Right atrium auricular region (tissue), 2 donors: ENCODE measurements at regions not wholly inside any gene's neighbourhood (a gene's known extent, or its start where the extent isn't known, plus 50 kb on each side); places are given as distances from the start of the nearest gene placed in this dataset.
A peak's percentile ranks its signal among the peaks of the same experiment; 100 is the strongest.

Experiments
- DNase-seq: peaks from one replicate; pipeline ENCODE4 v3.0.0-alpha.2; 2019; ENCODE audit warnings: low spot score
- H3K27ac ChIP-seq, 2 donors: fragments of 200-600 bp; sonication (generic); 1 replicate in 1 of 2; 2 replicates in 1 of 2; pipeline ENCODE4 v1.5.1; 2016 to 2019
- H3K27me3 ChIP-seq, 2 donors: fragments of 200-600 bp; sonication (generic); one replicate each; pipeline versions ENCODE4 v1.5.1 to v1.6.0; 2017 to 2019
- H3K36me3 ChIP-seq: fragments of 200-600 bp; sonication (generic); one replicate; pipeline ENCODE4 v1.5.1; 2016
- H3K4me1 ChIP-seq, 2 donors: fragments of 200-600 bp; sonication (generic); one replicate each; pipeline versions ENCODE4 v1.5.1 to v1.6.0; 2017 to 2019
- H3K4me3 ChIP-seq, 2 donors: fragments of 200-600 bp; sonication (generic); 1 replicate in 1 of 2; 2 replicates in 1 of 2; pipeline ENCODE4 v1.5.1; 2017 to 2019; ENCODE audit warnings: mild to moderate bottlenecking in 1 of 2, moderate library complexity in 1 of 2
- H3K9me3 ChIP-seq, 2 donors: fragments of 200-600 bp; sonication (generic); one replicate each; pipeline ENCODE4 v1.5.1; 2019
- TF ChIP-seq, protein P1 (sequence below), 2 donors: fragments of 200-600 bp; sonication (generic); IDR thresholded peaks; one replicate each; pipeline ENCODE4 v1.5.1; 2019; ENCODE audit warnings: antibody characterized with exemption in 2 of 2

DNA sequence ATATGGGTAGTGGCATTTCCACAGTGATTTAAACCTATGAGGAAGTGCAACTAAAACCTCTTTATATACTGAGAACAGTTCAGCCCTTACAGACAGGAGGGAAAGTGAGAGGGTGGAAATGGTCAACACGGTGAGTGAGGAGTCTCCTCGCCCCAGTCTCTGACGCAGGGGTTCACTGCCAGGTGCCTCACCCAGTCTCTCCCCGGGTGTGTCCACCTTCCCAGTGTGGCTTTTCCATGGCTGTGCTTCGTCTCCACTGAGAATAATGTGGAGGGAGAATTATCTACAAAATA, 116.6 kb upstream of the TOP3B start:
- no peak for DNase-seq

DNA sequence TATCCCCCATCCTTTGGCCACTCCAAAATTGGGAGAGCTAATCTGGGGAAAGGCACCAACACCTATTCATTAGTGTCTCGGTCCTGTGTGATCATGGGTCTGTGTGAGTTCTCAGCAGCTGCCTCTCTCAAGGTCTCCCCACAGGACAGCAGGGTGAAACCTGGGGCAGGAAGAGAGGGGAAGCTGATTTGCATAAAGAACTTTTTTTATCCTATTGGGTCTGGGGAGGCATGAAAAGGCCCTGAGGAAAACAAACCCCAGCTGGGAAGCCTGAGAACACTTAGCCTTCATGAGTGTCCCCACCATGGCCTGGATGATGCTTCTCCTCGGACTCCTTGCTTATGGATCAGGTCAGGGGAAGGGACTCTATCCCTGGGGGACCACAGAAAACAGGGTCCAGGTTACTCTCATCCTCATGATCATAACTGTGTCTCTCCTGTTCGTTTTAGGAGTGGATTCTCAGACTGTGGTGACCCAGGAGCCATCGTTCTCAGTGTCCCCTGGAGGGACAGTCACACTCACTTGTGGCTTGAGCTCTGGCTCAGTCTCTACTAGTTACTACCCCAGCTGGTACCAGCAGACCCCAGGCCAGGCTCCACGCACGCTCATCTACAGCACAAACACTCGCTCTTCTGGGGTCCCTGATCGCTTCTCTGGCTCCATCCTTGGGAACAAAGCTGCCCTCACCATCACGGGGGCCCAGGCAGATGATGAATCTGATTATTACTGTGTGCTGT, 116.0 kb upstream of the TOP3B start:
- Histone ChIP-seq H3K4me3 (no peak overlapping the region), H3K4me1 (no peaks in the 10 kb centered on the region), H3K27me3 (no peaks in the 10 kb centered on the region), H3K27ac (no peak overlapping the region), H3K9me3 (no peaks in the 10 kb centered on the region), H3K36me3 (no peaks in the 10 kb centered on the region)
- TF ChIP-seq, protein P1, sequence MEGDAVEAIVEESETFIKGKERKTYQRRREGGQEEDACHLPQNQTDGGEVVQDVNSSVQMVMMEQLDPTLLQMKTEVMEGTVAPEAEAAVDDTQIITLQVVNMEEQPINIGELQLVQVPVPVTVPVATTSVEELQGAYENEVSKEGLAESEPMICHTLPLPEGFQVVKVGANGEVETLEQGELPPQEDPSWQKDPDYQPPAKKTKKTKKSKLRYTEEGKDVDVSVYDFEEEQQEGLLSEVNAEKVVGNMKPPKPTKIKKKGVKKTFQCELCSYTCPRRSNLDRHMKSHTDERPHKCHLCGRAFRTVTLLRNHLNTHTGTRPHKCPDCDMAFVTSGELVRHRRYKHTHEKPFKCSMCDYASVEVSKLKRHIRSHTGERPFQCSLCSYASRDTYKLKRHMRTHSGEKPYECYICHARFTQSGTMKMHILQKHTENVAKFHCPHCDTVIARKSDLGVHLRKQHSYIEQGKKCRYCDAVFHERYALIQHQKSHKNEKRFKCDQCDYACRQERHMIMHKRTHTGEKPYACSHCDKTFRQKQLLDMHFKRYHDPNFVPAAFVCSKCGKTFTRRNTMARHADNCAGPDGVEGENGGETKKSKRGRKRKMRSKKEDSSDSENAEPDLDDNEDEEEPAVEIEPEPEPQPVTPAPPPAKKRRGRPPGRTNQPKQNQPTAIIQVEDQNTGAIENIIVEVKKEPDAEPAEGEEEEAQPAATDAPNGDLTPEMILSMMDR (IDR thresholded peaks at IDR 0.05): no peak
- peak; percentile 50 for DNase-seq

More for the DNA sequence above, 116.6 kb upstream of the TOP3B start:
- Histone ChIP-seq H3K4me1 (no peaks in the 10 kb centered on the region), H3K4me3 (no peak overlapping the region), H3K27me3 (no peaks in the 10 kb centered on the region), H3K27ac (no peak overlapping the region), H3K9me3 (no peaks in the 10 kb centered on the region), H3K36me3 (no peaks in the 10 kb centered on the region)
- TF ChIP-seq, protein P1 (IDR thresholded peaks at IDR 0.05): no peak

DNA sequence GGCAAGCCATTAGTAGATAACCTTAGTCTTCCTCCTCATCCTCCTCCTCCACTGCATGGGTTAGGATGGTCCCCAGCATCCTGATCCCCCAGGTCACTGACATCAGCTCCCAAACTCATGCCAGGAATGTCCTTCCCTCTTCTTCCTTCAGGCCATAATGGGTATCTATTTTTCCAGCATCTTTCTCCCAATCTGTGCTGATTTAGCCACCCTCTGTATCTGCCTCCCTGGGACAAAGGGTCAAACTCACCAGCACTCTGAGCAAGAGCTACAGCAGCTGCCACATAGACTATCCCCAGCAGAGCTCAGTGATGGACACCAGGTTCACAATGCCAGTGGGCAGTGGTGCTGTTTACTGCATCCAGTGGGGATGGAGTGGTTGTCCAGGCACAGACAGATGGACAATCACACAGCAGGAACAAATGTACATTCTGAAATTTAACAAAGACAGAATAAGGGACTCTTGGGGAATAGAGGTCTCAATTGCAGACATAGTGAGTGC, 115.2 kb upstream of the TOP3B start:
- Histone ChIP-seq H3K4me1 (no peaks in the 10 kb centered on the region), H3K27ac (no peak overlapping the region), H3K36me3 (no peaks in the 10 kb centered on the region), H3K27me3 (no peaks in the 10 kb centered on the region), H3K4me3 (no peak overlapping the region), H3K9me3 (no peaks in the 10 kb centered on the region)
- DNase-seq: peak; percentile 21
- TF ChIP-seq, protein P1 (IDR thresholded peaks at IDR 0.05): no peak

DNA sequence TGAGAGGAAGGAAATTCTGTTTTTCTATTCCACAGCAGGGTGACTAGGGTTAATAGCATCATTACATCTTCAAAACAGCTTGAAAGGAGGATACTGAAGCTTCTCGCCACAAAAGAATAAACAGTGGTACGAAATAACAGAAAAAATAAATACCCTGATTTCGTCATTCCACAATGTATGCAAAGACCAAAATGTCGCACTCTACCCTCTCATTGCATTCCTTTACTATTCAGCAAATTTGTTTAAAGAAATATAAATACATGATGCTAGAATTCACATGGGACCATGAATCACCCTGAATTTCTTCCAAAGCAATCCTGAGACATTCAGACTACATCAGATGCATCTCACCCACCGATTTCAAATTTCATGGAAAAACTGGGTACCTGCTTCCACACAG, 112.3 kb upstream of the TOP3B start:
- TF ChIP-seq, protein P1 (IDR thresholded peaks at IDR 0.05): no peak
- DNase-seq: no peak
- no peaks in the 10 kb centered on the region for H3K36me3 ChIP-seq
- no peaks in the 10 kb centered on the region for H3K9me3 ChIP-seq
- no peaks in the 10 kb centered on the region for H3K27me3 ChIP-seq
- no peak overlapping the region for H3K4me3 ChIP-seq
- H3K27ac ChIP-seq: no peak overlapping the region
- H3K4me1 ChIP-seq: no peaks in the 10 kb centered on the region

DNA sequence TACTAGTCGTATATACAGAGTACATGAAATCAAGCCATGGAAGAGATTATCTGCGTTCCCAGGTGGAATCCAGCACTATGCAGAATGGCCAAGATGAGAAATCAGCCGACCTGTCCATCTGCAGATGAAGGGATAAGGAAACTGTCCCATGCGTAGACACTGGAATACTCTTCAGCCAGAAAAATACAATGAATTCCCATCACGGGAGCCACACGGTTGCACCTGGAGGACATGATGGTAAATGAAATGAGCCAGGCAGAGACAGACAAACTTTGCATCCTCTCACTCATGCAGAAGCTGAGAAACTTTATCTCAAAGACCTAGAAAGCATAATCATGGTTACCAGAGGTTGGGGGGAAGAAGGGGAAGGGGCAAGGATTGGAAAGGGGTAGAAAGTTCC, 111.9 kb upstream of the TOP3B start:
- Histone ChIP-seq H3K4me3 (no peak overlapping the region), H3K27ac (no peak overlapping the region), H3K36me3 (no peaks in the 10 kb centered on the region), H3K27me3 (no peaks in the 10 kb centered on the region), H3K9me3 (no peaks in the 10 kb centered on the region), H3K4me1 (no peaks in the 10 kb centered on the region)
- peak; percentile 23 for DNase-seq
- TF ChIP-seq, protein P1 (IDR thresholded peaks at IDR 0.05): no peak

DNA sequence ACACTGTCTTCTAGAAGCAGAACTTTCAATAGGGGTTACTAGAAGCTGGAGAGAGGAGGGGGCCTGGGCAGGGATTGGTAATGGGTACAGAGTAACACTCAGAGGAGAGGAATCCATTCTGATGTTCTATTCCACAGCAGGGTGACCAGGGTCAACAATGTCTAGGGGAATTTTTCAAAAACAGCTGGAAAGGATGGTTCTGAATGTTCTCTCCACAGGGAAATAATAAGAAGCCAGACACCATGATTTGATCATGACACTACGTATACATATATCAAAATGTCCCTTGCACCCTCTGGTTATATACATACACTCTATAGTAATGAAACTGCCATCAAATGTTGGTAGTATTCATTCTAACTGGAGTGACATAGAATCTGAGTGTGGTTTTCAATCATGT, 111.2 kb upstream of the TOP3B start:
- no peaks in the 10 kb centered on the region for H3K36me3 ChIP-seq
- H3K9me3 ChIP-seq: no peaks in the 10 kb centered on the region
- no peak for DNase-seq
- no peaks in the 10 kb centered on the region for H3K4me1 ChIP-seq
- no peaks in the 10 kb centered on the region for H3K27me3 ChIP-seq
- no peak overlapping the region for H3K4me3 ChIP-seq
- no peak overlapping the region for H3K27ac ChIP-seq
- TF ChIP-seq, protein P1 (IDR thresholded peaks at IDR 0.05): no peak
